Vagina (tissue), 2 donors: ENCODE measurements at regions not wholly inside any gene's neighbourhood (a gene's known extent, or its start where the extent isn't known, plus 50 kb on each side); places are given as distances from the start of the nearest gene placed in this dataset.

Experiments
- POLR2A ChIP-seq, 2 donors: fragments of 450-650 bp; IDR thresholded peaks; one replicate each; pipeline ENCODE4 v1.6.1; 2017; ENCODE audit warnings: antibody characterized with exemption in 2 of 2, mild to moderate bottlenecking in 2 of 2, moderate library complexity in 2 of 2
- POLR2AphosphoS5 ChIP-seq, 2 donors: sonication (generic); formaldehyde crosslinking; IDR thresholded peaks; one replicate each; pipeline ENCODE4 v1.9.0; 2017; ENCODE audit warnings: antibody characterized with exemption in 2 of 2, mild to moderate bottlenecking in 2 of 2, low read depth in 1 of 2; ENCODE audit not compliant: insufficient read depth in 1 of 2
- TF ChIP-seq, protein P1 (sequence below), 3 experiments: fragments of 450-650 bp in 2 of 3; fragments of 200-600 bp in 1 of 3; sonication (generic) in 1 of 3; IDR thresholded peaks; one replicate each; pipeline ENCODE4 v1.5.1; 2017 to 2019; ENCODE audit warnings: antibody characterized with exemption in 3 of 3, mild to moderate bottlenecking in 2 of 3, moderate library complexity in 2 of 3

DNA sequence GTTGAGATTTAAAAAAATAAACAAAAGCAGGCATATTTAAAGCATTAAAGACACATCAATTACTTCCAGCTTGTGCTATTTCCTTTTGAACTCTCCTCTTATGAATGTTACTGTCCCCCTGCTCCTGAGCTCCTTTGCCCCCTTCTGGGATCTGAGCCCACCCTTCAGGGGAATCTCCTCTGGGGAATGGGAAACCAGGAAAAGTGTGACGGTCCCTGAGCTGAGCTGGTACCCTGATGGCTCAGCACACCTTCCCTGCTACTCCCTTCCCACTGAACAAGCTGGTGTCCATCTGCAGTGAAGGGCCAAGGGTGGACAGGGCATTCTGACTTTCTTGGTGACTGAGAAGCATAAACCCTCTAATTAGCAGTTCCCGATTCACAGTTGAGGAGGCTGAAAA, 356.3 kb downstream of the PTEN start:
- TF ChIP-seq, protein P1, sequence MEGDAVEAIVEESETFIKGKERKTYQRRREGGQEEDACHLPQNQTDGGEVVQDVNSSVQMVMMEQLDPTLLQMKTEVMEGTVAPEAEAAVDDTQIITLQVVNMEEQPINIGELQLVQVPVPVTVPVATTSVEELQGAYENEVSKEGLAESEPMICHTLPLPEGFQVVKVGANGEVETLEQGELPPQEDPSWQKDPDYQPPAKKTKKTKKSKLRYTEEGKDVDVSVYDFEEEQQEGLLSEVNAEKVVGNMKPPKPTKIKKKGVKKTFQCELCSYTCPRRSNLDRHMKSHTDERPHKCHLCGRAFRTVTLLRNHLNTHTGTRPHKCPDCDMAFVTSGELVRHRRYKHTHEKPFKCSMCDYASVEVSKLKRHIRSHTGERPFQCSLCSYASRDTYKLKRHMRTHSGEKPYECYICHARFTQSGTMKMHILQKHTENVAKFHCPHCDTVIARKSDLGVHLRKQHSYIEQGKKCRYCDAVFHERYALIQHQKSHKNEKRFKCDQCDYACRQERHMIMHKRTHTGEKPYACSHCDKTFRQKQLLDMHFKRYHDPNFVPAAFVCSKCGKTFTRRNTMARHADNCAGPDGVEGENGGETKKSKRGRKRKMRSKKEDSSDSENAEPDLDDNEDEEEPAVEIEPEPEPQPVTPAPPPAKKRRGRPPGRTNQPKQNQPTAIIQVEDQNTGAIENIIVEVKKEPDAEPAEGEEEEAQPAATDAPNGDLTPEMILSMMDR (IDR thresholded peaks at IDR 0.05), result no peak
- TF ChIP-seq POLR2A (IDR thresholded peaks at IDR 0.05) (no peak), POLR2AphosphoS5 (IDR thresholded peaks at IDR 0.05; ENCODE audit: insufficient read depth in 1 of 2, low read depth in 1 of 2) (no peak)
